GM10266 (cell line): ENCODE measurements at regions not wholly inside any gene's neighbourhood (a gene's known extent, or its start where the extent isn't known, plus 50 kb on each side); places are given as distances from the start of the nearest gene placed in this dataset.

Experiments used
- DNase-seq: peaks from one replicate; pipeline ENCODE4 v3.0.0; 2012; ENCODE audit errors: extremely low spot score
- TF ChIP-seq, protein P1 (sequence below): IDR thresholded peaks from 2 replicates; pipeline ENCODE4 v1.5.1; 2012; ENCODE audit warnings: mild to moderate bottlenecking, low read depth; ENCODE audit not compliant: control insufficient read depth, insufficient read depth; ENCODE audit errors: missing control alignments

GRCh38 chr4:26199596-26199995, 121.2 kb upstream of the RBPJ start:
- TF ChIP-seq, protein P1, sequence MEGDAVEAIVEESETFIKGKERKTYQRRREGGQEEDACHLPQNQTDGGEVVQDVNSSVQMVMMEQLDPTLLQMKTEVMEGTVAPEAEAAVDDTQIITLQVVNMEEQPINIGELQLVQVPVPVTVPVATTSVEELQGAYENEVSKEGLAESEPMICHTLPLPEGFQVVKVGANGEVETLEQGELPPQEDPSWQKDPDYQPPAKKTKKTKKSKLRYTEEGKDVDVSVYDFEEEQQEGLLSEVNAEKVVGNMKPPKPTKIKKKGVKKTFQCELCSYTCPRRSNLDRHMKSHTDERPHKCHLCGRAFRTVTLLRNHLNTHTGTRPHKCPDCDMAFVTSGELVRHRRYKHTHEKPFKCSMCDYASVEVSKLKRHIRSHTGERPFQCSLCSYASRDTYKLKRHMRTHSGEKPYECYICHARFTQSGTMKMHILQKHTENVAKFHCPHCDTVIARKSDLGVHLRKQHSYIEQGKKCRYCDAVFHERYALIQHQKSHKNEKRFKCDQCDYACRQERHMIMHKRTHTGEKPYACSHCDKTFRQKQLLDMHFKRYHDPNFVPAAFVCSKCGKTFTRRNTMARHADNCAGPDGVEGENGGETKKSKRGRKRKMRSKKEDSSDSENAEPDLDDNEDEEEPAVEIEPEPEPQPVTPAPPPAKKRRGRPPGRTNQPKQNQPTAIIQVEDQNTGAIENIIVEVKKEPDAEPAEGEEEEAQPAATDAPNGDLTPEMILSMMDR, result no peak
- no peak for DNase-seq

DNA sequence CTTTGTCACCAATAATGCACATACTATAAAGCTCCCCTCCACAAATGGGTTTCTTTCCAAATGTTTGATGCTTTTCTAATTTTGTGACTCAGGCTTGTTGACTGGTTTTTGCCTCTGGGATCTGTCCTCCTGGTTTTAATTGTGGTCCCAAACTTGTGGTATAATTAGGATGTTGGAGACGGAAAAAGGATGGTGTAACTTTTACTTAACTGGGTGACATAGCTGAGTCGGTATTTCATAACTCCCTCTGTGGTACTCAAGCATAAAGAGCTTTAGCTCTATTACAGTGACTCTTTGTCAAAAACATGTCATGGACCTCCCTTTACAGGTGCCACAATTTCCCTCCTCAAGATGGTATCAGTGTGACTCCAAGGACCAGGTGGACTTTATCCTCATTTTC, 119.7 kb upstream of the RBPJ start:
- no peak for DNase-seq
- TF ChIP-seq, protein P1, result no peak

- TF ChIP-seq, protein P1, result no peak
- no peak for DNase-seq
These were observed 116.5 kb upstream of the RBPJ start for GRCh38 chr4:26204249-26204825.

GRCh38 chr4:26204911-26205370, 115.9 kb upstream of the RBPJ start:
- DNase-seq, result no peak
- TF ChIP-seq, protein P1, result no peak

DNA sequence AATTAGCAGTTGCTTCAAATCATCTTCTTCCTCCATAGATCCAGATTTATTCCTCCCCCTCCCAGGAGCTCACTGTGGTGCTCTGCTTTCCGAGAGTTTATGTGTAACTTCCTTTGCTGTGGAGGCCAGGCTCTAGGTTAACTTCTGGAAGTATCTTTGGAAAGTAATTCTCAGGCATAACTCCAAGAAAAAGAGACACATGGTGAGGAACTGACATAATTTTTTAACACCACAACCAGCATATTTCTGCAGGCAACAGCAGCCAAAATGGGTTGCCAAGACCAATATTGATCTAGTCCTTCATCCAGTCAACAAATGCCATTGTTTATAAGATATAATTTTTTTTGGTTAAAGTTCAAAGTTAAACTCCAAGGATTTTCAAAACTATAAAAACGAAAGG, 114.5 kb upstream of the RBPJ start:
- TF ChIP-seq, protein P1, result no peak
- DNase-seq, result no peak

GRCh38 chr4:26206999-26207398, 113.8 kb upstream of the RBPJ start:
- TF ChIP-seq, protein P1, result no peak
- DNase-seq, result no peak

DNA sequence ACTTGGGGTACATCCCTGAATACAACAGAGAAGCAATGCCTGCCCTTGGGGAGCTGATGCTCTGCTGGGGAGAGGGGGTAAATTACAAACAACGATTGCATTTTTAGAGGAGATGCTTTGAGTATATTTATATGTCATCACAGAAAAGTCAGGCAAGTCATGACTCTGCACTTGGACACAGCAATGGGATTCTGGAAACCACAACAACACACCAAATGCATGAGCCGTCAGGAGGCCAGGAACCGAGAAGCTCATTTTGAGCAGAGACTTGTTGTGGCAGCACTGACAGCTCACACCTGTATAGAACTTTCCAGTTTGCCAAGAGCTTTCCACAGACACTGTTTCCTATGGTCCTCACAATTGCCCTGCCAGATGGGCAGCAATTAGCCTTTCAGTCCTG, 113.2 kb upstream of the RBPJ start:
- TF ChIP-seq, protein P1, result no peak
- no peak for DNase-seq
